ENCODE measurements at regions not wholly inside any gene's neighbourhood (a gene's known extent, or its start where the extent isn't known, plus 50 kb on each side); places are given as distances from the start of the nearest gene placed in this dataset.

DNA sequence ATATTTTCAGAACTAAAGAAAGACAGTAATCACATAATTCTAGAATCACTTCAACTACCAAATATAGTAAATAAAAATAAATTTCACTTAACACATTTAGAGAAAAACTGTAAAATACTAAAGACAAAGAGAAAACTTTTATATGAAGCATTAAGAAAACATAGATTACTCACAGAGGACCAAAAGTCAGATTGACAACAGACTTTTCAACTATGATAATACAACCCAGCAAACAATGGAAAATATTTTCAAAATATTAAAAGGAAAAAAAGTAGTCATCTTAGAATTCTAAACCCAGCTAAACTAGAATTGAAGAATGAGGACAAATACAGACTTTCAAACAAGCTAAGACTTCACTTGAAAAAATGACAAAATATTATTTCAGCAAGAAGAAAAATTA lies 164.8 kb upstream of the ARID1B start:
- no peak for TF ChIP-seq POLR2A (IDR thresholded peaks at IDR 0.05)
- TF ChIP-seq, protein P1, sequence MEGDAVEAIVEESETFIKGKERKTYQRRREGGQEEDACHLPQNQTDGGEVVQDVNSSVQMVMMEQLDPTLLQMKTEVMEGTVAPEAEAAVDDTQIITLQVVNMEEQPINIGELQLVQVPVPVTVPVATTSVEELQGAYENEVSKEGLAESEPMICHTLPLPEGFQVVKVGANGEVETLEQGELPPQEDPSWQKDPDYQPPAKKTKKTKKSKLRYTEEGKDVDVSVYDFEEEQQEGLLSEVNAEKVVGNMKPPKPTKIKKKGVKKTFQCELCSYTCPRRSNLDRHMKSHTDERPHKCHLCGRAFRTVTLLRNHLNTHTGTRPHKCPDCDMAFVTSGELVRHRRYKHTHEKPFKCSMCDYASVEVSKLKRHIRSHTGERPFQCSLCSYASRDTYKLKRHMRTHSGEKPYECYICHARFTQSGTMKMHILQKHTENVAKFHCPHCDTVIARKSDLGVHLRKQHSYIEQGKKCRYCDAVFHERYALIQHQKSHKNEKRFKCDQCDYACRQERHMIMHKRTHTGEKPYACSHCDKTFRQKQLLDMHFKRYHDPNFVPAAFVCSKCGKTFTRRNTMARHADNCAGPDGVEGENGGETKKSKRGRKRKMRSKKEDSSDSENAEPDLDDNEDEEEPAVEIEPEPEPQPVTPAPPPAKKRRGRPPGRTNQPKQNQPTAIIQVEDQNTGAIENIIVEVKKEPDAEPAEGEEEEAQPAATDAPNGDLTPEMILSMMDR (IDR thresholded peaks at IDR 0.05): no peak
- H3K36me3 ChIP-seq: no peaks in the 10 kb centered on the region
- intact Hi-C loops (cut with DNase I): no loop called here
- H3K9me3 ChIP-seq: no peaks in the 10 kb centered on the region
- ATAC-seq: no peak
- H3K4me3 ChIP-seq: no peak overlapping the region
- H3K27me3 ChIP-seq: no peaks in the 10 kb centered on the region
- DNase-seq: no peak
- no peaks in the 10 kb centered on the region for H3K4me1 ChIP-seq
- H3K27ac ChIP-seq: no peak overlapping the region

DNA sequence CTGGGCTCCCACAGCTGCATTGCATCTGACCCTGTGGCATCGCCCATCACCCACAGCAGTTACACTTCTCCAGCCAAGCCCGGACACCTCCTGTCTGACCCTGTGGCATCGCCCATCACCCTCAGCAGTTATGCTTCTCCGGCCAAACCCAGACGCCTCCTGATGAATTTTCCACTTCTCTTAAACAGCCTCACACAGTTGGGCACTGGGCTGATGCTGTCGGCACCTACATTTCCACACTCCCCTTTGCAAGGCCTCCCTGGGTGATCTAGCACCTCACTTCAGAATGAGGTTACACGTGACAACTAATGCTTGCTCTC lies 175.2 kb upstream of the ARID1B start:
- no peak overlapping the region for H3K27ac ChIP-seq
- no peaks in the 10 kb centered on the region for H3K27me3 ChIP-seq
- ATAC-seq (no peak), DNase-seq (no peak)
- WGBS (ENCODE audit: insufficient coverage, low coverage, low lambda C conversion rate, missing lambda C conversion rate): 73% methylated on average over 4 of the region's 7 CpGs
- no peaks in the 10 kb centered on the region for H3K36me3 ChIP-seq
- intact Hi-C loops (cut with DNase I): no loop called here
- no peaks in the 10 kb centered on the region for H3K4me1 ChIP-seq
- H3K4me3 ChIP-seq: no peak overlapping the region
- TF ChIP-seq POLR2A (IDR thresholded peaks at IDR 0.05): no peak
- TF ChIP-seq, protein P1 (IDR thresholded peaks at IDR 0.05): no peak
- no peaks in the 10 kb centered on the region for H3K9me3 ChIP-seq

DNA sequence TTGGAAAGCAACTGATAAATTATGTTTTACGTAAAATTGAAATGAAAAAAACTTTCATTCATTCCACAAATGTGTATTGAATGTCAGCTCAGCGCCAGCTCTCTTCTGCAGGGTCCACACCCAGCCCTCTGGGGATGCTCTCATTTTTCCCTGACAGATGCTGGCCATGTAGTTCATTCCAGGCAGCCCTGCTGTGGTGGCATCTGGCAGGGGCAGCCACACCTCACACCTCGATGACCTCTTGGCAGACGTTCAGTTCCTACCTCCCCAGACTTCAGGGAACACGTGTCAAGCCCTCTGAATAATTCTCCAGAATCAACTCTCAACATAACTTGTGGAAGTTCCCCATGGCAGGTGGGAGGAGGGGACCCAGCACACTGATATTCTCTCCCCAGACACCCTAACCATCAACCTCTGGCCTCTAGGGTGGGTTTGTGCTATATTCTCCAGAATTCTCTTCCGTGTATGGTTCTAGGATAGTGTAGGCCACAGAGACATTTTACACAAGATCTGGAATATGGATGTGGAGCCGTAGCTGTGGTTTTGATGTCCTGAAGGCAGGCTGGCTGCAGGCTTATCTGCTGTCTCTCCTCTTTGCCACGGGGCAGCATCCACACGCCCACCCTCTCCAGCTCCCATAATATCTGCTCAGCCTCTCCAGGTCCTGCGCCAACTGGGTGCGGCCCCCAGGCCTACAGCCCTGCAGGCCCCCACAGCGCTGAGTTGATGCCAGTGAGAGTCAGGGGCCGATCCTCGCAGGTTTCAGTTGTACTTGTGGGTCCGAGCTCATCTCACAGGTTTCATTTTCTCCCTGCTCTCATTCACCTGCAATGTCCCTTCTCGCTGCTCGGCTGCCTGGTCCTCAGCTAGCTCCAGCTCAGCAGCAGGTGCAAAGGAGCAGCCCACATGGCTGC lies 175.8 kb upstream of the ARID1B start:
- peak in 1 of 4 donors; percentile 26 for ATAC-seq

DNA sequence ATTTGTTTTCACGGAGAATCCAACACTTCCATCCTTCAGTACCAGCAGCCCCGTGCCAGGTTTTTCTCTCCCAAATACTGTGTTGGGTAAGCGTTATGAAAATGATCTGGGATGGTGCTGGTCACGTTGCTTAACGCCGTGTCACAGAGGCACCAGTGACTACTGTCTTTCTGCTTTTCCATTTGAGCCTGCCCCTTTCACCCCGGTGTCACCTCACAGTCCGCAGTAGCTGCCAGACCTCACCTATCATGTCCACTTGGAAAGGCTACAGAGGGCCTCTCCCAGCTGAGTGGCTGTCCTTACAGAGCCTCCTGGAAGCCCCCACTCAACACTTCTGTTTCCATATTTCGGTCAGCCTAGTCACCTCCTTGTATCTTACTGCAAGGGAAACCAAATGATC lies 176.5 kb upstream of the ARID1B start:
- Histone ChIP-seq H3K36me3 (no peaks in the 10 kb centered on the region), H3K27ac (no peak overlapping the region), H3K4me1 (no peaks in the 10 kb centered on the region), H3K27me3 (no peaks in the 10 kb centered on the region), H3K4me3 (no peak overlapping the region), H3K9me3 (no peaks in the 10 kb centered on the region)
- WGBS (ENCODE audit: insufficient coverage, low coverage, low lambda C conversion rate, missing lambda C conversion rate): 70% methylated on average over 9 of the region's 9 CpGs
- ATAC-seq: no peak
- TF ChIP-seq POLR2A (IDR thresholded peaks at IDR 0.05): no peak
- TF ChIP-seq, protein P1 (IDR thresholded peaks at IDR 0.05): no peak
- DNase-seq: no peak
- intact Hi-C loops (cut with DNase I): no loop called here

More for the DNA sequence above, 175.8 kb upstream of the ARID1B start:
- TF ChIP-seq, protein P1 (IDR thresholded peaks at IDR 0.05): no peak
- no peak for TF ChIP-seq POLR2A (IDR thresholded peaks at IDR 0.05)
- Histone ChIP-seq H3K36me3 (no peaks in the 10 kb centered on the region), H3K9me3 (no peaks in the 10 kb centered on the region), H3K27ac (no peak overlapping the region), H3K4me1 (no peaks in the 10 kb centered on the region), H3K4me3 (no peak overlapping the region), H3K27me3 (no peaks in the 10 kb centered on the region)
- intact Hi-C loops (cut with DNase I): no loop called here
- WGBS (ENCODE audit: insufficient coverage, low coverage, low lambda C conversion rate, missing lambda C conversion rate): 81% methylated on average over 12 of the region's 17 CpGs
- no peak for DNase-seq
